ENCODE measurements at regions not wholly inside any gene's neighbourhood (a gene's known extent, or its start where the extent isn't known, plus 50 kb on each side); places are given as distances from the start of the nearest gene placed in this dataset.
"Not testable (repeated sequence)": the region's sequence is repeated elsewhere in the genome, so short reads cannot be mapped to it uniquely, and the experiment has no call there.

GRCh38 chr2:53212576-53212975 is 555.0 kb upstream of the CHAC2 start:
- DNase-seq, result no peak
- no peak for TF ChIP-seq POLR2A (IDR thresholded peaks at IDR 0.05)
- TF ChIP-seq CTCF (IDR thresholded peaks at IDR 0.05), result no peak
- H3K4me1 ChIP-seq, result no peaks in the 10 kb centered on the region
- no peak overlapping the region for H3K4me3 ChIP-seq
- H3K9me3 ChIP-seq, result no peaks in the 10 kb centered on the region
- H3K27me3 ChIP-seq, result no peaks in the 10 kb centered on the region
- H3K27ac ChIP-seq, result no peak overlapping the region
- no peaks in the 10 kb centered on the region for H3K36me3 ChIP-seq
- intact Hi-C loops (cut with DNase I; ENCODE audit: low total_unique reads), result no loop called here

- TF ChIP-seq POLR2A (IDR thresholded peaks at IDR 0.05), result no peak
- TF ChIP-seq CTCF (IDR thresholded peaks at IDR 0.05), result no peak
- Histone ChIP-seq H3K4me1 (no peaks in the 10 kb centered on the region), H3K27me3 (no peaks in the 10 kb centered on the region), H3K9me3 (no peaks in the 10 kb centered on the region), H3K27ac (no peak overlapping the region), H3K4me3 (no peak overlapping the region), H3K36me3 (no peaks in the 10 kb centered on the region)
- intact Hi-C loops (cut with DNase I; ENCODE audit: low total_unique reads), result no loop called here
- no peak for DNase-seq
These were observed 556.3 kb upstream of the CHAC2 start for GRCh38 chr2:53211201-53211774.

- intact Hi-C loops (cut with DNase I; ENCODE audit: low total_unique reads), result no loop called here
- no peaks in the 10 kb centered on the region for H3K9me3 ChIP-seq
These were observed 557.1 kb upstream of the CHAC2 start for GRCh38 chr2:53210538-53210937.

GRCh38 chr2:53209679-53210458 is 557.7 kb upstream of the CHAC2 start:
- intact Hi-C loops (cut with DNase I; ENCODE audit: low total_unique reads), result no loop called here
- TF ChIP-seq POLR2A (IDR thresholded peaks at IDR 0.05), result no peak
- no peak for TF ChIP-seq CTCF (IDR thresholded peaks at IDR 0.05)
- no peaks in the 10 kb centered on the region for H3K27me3 ChIP-seq
- no peaks in the 10 kb centered on the region for H3K9me3 ChIP-seq
- H3K4me1 ChIP-seq, result no peaks in the 10 kb centered on the region
- no peak for DNase-seq
- H3K27ac ChIP-seq, result no peak overlapping the region
- H3K4me3 ChIP-seq, result no peak overlapping the region
- H3K36me3 ChIP-seq, result no peaks in the 10 kb centered on the region

More at GRCh38 chr2:53210538-53210937, 557.1 kb upstream of the CHAC2 start:
- DNase-seq, result no peak
- no peak overlapping the region for H3K27ac ChIP-seq
- no peaks in the 10 kb centered on the region for H3K27me3 ChIP-seq
- TF ChIP-seq POLR2A (IDR thresholded peaks at IDR 0.05) (no peak), CTCF (IDR thresholded peaks at IDR 0.05) (no peak)
- H3K4me3 ChIP-seq, result no peak overlapping the region
- H3K36me3 ChIP-seq, result no peaks in the 10 kb centered on the region
- no peaks in the 10 kb centered on the region for H3K4me1 ChIP-seq

GRCh38 chr2:53208815-53209214 is 558.8 kb upstream of the CHAC2 start:
- TF ChIP-seq CTCF (IDR thresholded peaks at IDR 0.05) (no peak), POLR2A (IDR thresholded peaks at IDR 0.05) (no peak)
- Histone ChIP-seq H3K4me1 (no peaks in the 10 kb centered on the region), H3K27me3 (no peaks in the 10 kb centered on the region), H3K27ac (no peak overlapping the region), H3K36me3 (no peaks in the 10 kb centered on the region), H3K9me3 (no peaks in the 10 kb centered on the region), H3K4me3 (no peak overlapping the region)
- intact Hi-C loops (cut with DNase I; ENCODE audit: low total_unique reads), result no loop called here
- no peak for DNase-seq

DNA sequence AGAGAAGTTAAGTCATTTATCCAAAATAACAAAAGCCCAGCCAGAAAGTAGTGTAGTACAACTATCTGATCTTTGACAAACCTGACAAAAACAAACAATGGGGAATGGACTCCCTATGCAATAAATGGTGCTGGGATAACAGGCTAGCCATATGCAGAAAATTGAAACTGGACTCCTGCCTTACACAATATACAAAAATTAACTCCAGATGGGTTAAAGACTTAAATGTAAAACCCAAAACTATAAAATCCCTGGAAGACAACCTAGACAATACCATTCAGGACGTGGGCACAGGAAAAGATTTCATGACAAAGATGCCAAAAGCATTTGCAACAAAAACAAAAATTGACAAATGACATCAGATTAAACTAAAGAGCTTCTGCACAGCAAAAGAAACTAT is 561.4 kb upstream of the CHAC2 start:
- DNase-seq; H3K36me3 ChIP-seq; H3K4me3 ChIP-seq; intact Hi-C loops (cut with DNase I; ENCODE audit: low total_unique reads); H3K27ac ChIP-seq; H3K27me3 ChIP-seq; H3K4me1 ChIP-seq; H3K9me3 ChIP-seq: not testable (repeated sequence)
